Ovary (tissue), 3 donors: ENCODE measurements at regions not wholly inside any gene's neighbourhood (a gene's known extent, or its start where the extent isn't known, plus 50 kb on each side); places are given as distances from the start of the nearest gene placed in this dataset.

Experiments
- CTCF ChIP-seq, 3 donors: fragments of 450-650 bp in 2 of 3; fragments of 200-600 bp in 1 of 3; IDR thresholded peaks; one replicate each; pipeline versions ENCODE4 v1.5.1 to v1.8.0; 2016 to 2022; ENCODE audit warnings: antibody characterized with exemption in 3 of 3, mild to moderate bottlenecking in 1 of 3
- POLR2A ChIP-seq: fragments of 450-650 bp; IDR thresholded peaks from one replicate; pipeline ENCODE4 v1.6.1; 2017; ENCODE audit warnings: antibody characterized with exemption, mild to moderate bottlenecking, moderate library complexity
- donor health status: DM: no; HTN: no; CAD: no.

GRCh38 chr19:30626626-30626966, 254.4 kb downstream of the ZNF536 start:
- TF ChIP-seq CTCF (IDR thresholded peaks at IDR 0.05) (no peak), POLR2A (no peak)
